K562 (cell line): ENCODE measurements at regions not wholly inside any gene's neighbourhood (a gene's known extent, or its start where the extent isn't known, plus 50 kb on each side); places are given as distances from the start of the nearest gene placed in this dataset.

Experiments
- ATAC-seq: fragments of 200-7000 bp; cut with Tn5 transposase; 3 replicates; pipeline ENCODE4 v1.9.1; 2020; ENCODE audit warnings: moderate library complexity
- BruUV-seq: library from RNA; stranded (reverse); fragments of 400-500 nt; replicated peaks from 2 replicates; lab custom pipeline; 2021; lab: Mats Ljungman, UMichigan
- CTCF ChIA-PET: fragments of 300-600 bp; formaldehyde crosslinking; extraction: SDS; loops from one replicate; lab custom pipeline; 2021; ENCODE audit warnings: low intra/inter-chr PET ratio; lab: Yijun Ruan, JAX
- POLR2A ChIA-PET: fragments of 300-600, 350-650 bp; sonication (Branson Sonifier 250); formaldehyde crosslinking; extraction: SDS; loops from one replicate; lab custom pipeline; 2021; ENCODE audit warnings: antibody characterized with exemption, inconsistent platforms; lab: Yijun Ruan, JAX
- DNase-seq, 4 experiments: peaks; one replicate each; pipeline versions ENCODE4 v3.0.0 to v3.0.0-alpha.2; 2011 to 2018; ENCODE audit warnings: low spot score in 3 of 4, mixed read lengths in 3 of 4; ENCODE audit errors: extremely low read depth in 1 of 4
- FAIRE-seq: peaks from 2 replicates; lab custom pipeline; 2011; peaks lifted over from hg19 to GRCh38; lab: Jason Lieb, UNC
- H2AFZ ChIP-seq: 2 replicates; pipeline ENCODE4 v1.6.0; 2011; ENCODE audit warnings: low read depth, low read length, control low read depth, inconsistent platforms
- H3K27ac ChIP-seq: fragments of 200-600 bp; 3 replicates; pipeline ENCODE4 v1.8.0; 2011; ENCODE audit warnings: low read depth, mild to moderate bottlenecking, control low read depth, inconsistent platforms, low read length, moderate library complexity, mixed read lengths; ENCODE audit errors: extremely low read depth
- H3K27me3 ChIP-seq, 2 experiments: fragments of 300-600 bp in 1 of 2; 2 replicates in 1 of 2; 3 replicates in 1 of 2; pipeline versions ENCODE4 v1.6.0 to v1.8.0; 2011; ENCODE audit warnings: inconsistent platforms in 2 of 2, low read length in 2 of 2, mild to moderate bottlenecking in 1 of 2, mixed read lengths in 1 of 2, moderate library complexity in 1 of 2; ENCODE audit not compliant: control insufficient read depth in 2 of 2, insufficient read depth in 2 of 2
- H3K36me3 ChIP-seq: fragments of 300-600 bp; 3 replicates; pipeline ENCODE4 v1.8.0; 2011; ENCODE audit warnings: mild to moderate bottlenecking, low read length, inconsistent platforms; ENCODE audit not compliant: control insufficient read depth, insufficient read depth
- H3K4me1 ChIP-seq, 2 experiments: fragments of 200-600 bp in 1 of 2; replicated peaks in 1 of 2; 2 replicates in 1 of 2; 3 replicates in 1 of 2; pipeline versions ENCODE4 v1.5.1 to v1.8.0; 2011; ENCODE audit warnings: inconsistent platforms in 2 of 2, low read length in 2 of 2, mild to moderate bottlenecking in 1 of 2, mixed read lengths in 1 of 2, moderate library complexity in 1 of 2; ENCODE audit not compliant: control insufficient read depth in 2 of 2, insufficient read depth in 2 of 2
- H3K4me2 ChIP-seq: 2 replicates; pipeline ENCODE4 v1.6.1; 2011; ENCODE audit warnings: low read length, control low read depth, inconsistent platforms, mixed read lengths; ENCODE audit not compliant: insufficient read depth
- H3K4me3 ChIP-seq: fragments of 200-600 bp; sonication (generic), shearing (Covaris generic); 2 replicates; pipeline ENCODE4 v1.5.1; 2016; ENCODE audit warnings: control low read depth, inconsistent platforms
- H3K79me2 ChIP-seq: fragments of 200-600 bp; 3 replicates; pipeline ENCODE4 v1.8.0; 2011; ENCODE audit warnings: low read length, inconsistent platforms; ENCODE audit not compliant: control insufficient read depth, insufficient read depth
- H3K9ac ChIP-seq, 2 experiments: 2 replicates each; pipeline versions ENCODE4 v1.6.0 to v1.6.1; 2011; ENCODE audit warnings: low read depth in 2 of 2, low read length in 2 of 2, control low read depth in 1 of 2, inconsistent platforms in 1 of 2, mild to moderate bottlenecking in 1 of 2, mixed read lengths in 1 of 2; ENCODE audit not compliant: insufficient read depth in 1 of 2
- H3K9me1 ChIP-seq: one replicate; pipeline ENCODE4 v1.6.0; 2011; ENCODE audit warnings: inconsistent platforms, mild to moderate bottlenecking, low read length, moderate library complexity; ENCODE audit not compliant: control insufficient read depth, insufficient read depth
- H3K9me3 ChIP-seq: replicated peaks from 2 replicates; pipeline ENCODE4 v1.5.1; 2011; ENCODE audit warnings: low read depth, low read length, inconsistent platforms; ENCODE audit not compliant: control insufficient read depth, insufficient read depth
- H4K20me1 ChIP-seq: replicated peaks from 2 replicates; pipeline ENCODE4 v1.6.1; 2011; ENCODE audit warnings: low read length, inconsistent platforms, mixed read lengths; ENCODE audit not compliant: control insufficient read depth, insufficient read depth
- ARID2 ChIP-seq: fragments of 450-650 bp; IDR thresholded peaks from 2 replicates; pipeline ENCODE4 v1.6.1; 2017; ENCODE audit warnings: antibody characterized with exemption, mild to moderate bottlenecking
- ETV5 ChIP-seq: sonication (generic); formaldehyde crosslinking; IDR thresholded peaks from 2 replicates; pipeline ENCODE4 v1.4.0; 2020; ENCODE audit warnings: low read depth, mild to moderate bottlenecking, missing genetic modification reagents
- HLTF ChIP-seq: fragments of 450-650 bp; IDR thresholded peaks from 2 replicates; pipeline ENCODE4 v1.6.1; 2016
- NFXL1 ChIP-seq: fragments of 450-650 bp; formaldehyde crosslinking; IDR thresholded peaks from 2 replicates; pipeline ENCODE4 v1.4.0; 2021; ENCODE audit warnings: mild to moderate bottlenecking
- PTTG1 ChIP-seq: fragments of 450-650 bp; IDR thresholded peaks from 2 replicates; pipeline ENCODE4 v1.6.1; 2016; ENCODE audit warnings: low read depth, mild to moderate bottlenecking, missing genetic modification characterization, missing compliant biosample characterization
- PURB ChIP-seq: sonication (generic); formaldehyde crosslinking; IDR thresholded peaks from 2 replicates; pipeline ENCODE4 v1.9.0; 2021; ENCODE audit warnings: low read depth, mild to moderate bottlenecking, missing genetic modification reagents
- RBFOX2 ChIP-seq: fragments of 200-400 bp; formaldehyde crosslinking; IDR thresholded peaks from 2 replicates; pipeline ENCODE4 v1.6.1; 2017; ENCODE audit warnings: low read depth, mild to moderate bottlenecking, low read length, moderate library complexity
- TAF1 ChIP-seq: IDR thresholded peaks from 2 replicates; pipeline ENCODE4 v1.6.1; 2011; ENCODE audit warnings: mild to moderate bottlenecking, low read length, moderate library complexity; ENCODE audit not compliant: insufficient read depth, control insufficient read depth, severe bottlenecking; ENCODE audit errors: extremely low read depth
- ZC3H4 ChIP-seq: sonication (generic); formaldehyde crosslinking; IDR thresholded peaks from 2 replicates; pipeline ENCODE4 v1.9.0; 2021; ENCODE audit warnings: missing genetic modification reagents, borderline replicate concordance
- ZNF140 ChIP-seq: fragments of 250-450 bp; sonication (Bioruptor Pico); IDR thresholded peaks from 2 replicates; pipeline ENCODE4 v1.8.0; 2021; ENCODE audit warnings: moderate library complexity, mild to moderate bottlenecking, inconsistent platforms
- WGBS: fragments of 100-300 bp; shearing (Covaris generic); methylation state at CpG from one replicate; pipeline ENCODE4 v1.1.6; 2016; ENCODE audit warnings: low coverage, mixed read lengths; ENCODE audit not compliant: insufficient coverage; ENCODE audit errors: missing lambda C conversion rate; 5-methylcytosine and 5-hydroxymethylcytosine counted together
- in situ Hi-C: fragments of 300-500 bp; cut with MboI; formaldehyde crosslinking; loops from 4 replicates; pipeline ENCODE4 v1.15.0; 2018; ENCODE audit warnings: inconsistent platforms, mixed read lengths
- intact Hi-C: fragments of 100-400 bp; cut with micrococcal nuclease; formaldehyde crosslinking; loops from 2 replicates; pipeline ENCODE4 v1.14.2; 2022
- TF ChIP-seq, protein P1 (sequence below): fragments of 450-650 bp; IDR thresholded peaks from 2 replicates; pipeline ENCODE4 v1.6.1; 2017; ENCODE audit warnings: mild to moderate bottlenecking, moderate library complexity
- TF ChIP-seq, protein P2 (sequence below): fragments of 250-450 bp; sonication (Bioruptor Pico); IDR thresholded peaks from 2 replicates; pipeline ENCODE4 v1.6.1; 2021; ENCODE audit warnings: mild to moderate bottlenecking
- TF ChIP-seq, protein P3 (sequence below): fragments of 250-450 bp; sonication (Bioruptor Pico); IDR thresholded peaks from 2 replicates; pipeline ENCODE4 v1.5.0; 2020; ENCODE audit warnings: mild to moderate bottlenecking, borderline replicate concordance

DNA sequence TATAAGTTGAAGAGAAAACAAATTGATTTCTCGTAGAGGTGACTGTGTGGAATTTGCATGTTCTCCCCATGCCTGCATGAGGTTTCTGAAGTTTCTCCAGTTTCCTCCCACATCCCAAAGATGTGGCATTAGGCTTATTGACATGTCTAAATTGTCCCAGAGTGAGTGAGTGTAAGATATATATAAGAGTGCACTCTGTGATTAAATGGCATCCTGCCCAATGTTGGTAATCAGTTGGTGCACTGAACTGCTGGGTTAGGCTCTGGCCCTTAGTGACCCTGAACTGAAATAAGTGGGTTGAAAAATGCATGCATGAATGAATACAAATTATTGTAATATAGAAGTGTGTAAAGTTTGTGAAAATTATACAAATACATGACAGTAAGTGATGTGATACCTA, 1106.5 kb downstream of the TECRL start:
- in situ Hi-C loops, result no loop called here
- Histone ChIP-seq H2AFZ (no peak overlapping the region), H4K20me1 (no peaks in the 10 kb centered on the region), H3K79me2 (no peaks in the 10 kb centered on the region), H3K27me3 (no peaks in the 10 kb centered on the region), H3K36me3 (no peaks in the 10 kb centered on the region), H3K4me2 (no peak overlapping the region), H3K27ac (no peak overlapping the region), H3K9me1 (no peaks in the 10 kb centered on the region), H3K4me1 (no peaks in the 10 kb centered on the region), H3K9ac (no peak overlapping the region), H3K4me3 (no peak overlapping the region), H3K9me3 (no peaks in the 10 kb centered on the region)
- intact Hi-C loops, result no loop called here
- ChIA-PET POLR2A (no interaction called here), CTCF (no interaction called here)
- TF ChIP-seq HLTF, result no peak
- TF ChIP-seq NFXL1 (CRISPR knock-in tag), result no peak
- TF ChIP-seq ZC3H4 (CRISPR knock-in tag), result no peak
- TF ChIP-seq PURB (CRISPR knock-in tag), result no peak
- DNase-seq (no peak), ATAC-seq (no peak), FAIRE-seq (no peak)
- 0% methylated on average over 1 of the region's 1 CpG for WGBS
- BruUV-seq, result no TSS peak

DNA sequence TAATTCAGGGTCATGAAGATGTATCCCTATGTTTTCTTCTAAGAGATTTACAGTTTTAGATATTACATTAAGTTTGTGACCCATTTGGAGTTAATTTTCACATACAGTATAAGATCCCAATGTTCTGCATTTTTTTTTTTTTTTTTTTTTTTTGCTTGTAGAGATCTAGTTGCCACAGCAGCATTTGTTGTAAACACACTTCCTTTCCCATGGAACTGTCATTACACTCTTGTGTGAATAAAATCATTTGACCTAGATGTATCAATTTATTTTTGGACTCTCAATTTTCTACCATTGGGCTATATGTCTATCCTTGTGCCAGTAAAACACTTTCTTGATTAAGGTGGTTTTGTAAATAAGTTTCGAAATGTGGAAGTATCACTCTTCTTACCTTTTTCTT, 1107.2 kb downstream of the TECRL start:
- no peaks in the 10 kb centered on the region for H3K79me2 ChIP-seq
- no peak for FAIRE-seq
- no peak overlapping the region for H3K4me2 ChIP-seq
- POLR2A ChIA-PET, result no interaction called here
- no peak overlapping the region for H2AFZ ChIP-seq
- 0% methylated on average over 1 of the region's 1 CpG for WGBS
- CTCF ChIA-PET, result no interaction called here
- H3K4me3 ChIP-seq, result no peak overlapping the region
- no peaks in the 10 kb centered on the region for H4K20me1 ChIP-seq
- no peaks in the 10 kb centered on the region for H3K27me3 ChIP-seq
- no peak for DNase-seq
- no peak overlapping the region for H3K9ac ChIP-seq
- no peaks in the 10 kb centered on the region for H3K9me3 ChIP-seq
- no peak for ATAC-seq
- no peaks in the 10 kb centered on the region for H3K9me1 ChIP-seq
- intact Hi-C loops, result no loop called here
- H3K27ac ChIP-seq, result no peak overlapping the region
- H3K36me3 ChIP-seq, result no peaks in the 10 kb centered on the region
- no TSS peak for BruUV-seq
- H3K4me1 ChIP-seq, result no peaks in the 10 kb centered on the region
- in situ Hi-C loops, result no loop called here
- TF ChIP-seq, protein P1, sequence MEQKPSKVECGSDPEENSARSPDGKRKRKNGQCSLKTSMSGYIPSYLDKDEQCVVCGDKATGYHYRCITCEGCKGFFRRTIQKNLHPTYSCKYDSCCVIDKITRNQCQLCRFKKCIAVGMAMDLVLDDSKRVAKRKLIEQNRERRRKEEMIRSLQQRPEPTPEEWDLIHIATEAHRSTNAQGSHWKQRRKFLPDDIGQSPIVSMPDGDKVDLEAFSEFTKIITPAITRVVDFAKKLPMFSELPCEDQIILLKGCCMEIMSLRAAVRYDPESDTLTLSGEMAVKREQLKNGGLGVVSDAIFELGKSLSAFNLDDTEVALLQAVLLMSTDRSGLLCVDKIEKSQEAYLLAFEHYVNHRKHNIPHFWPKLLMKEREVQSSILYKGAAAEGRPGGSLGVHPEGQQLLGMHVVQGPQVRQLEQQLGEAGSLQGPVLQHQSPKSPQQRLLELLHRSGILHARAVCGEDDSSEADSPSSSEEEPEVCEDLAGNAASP, result no peak
- TF ChIP-seq, protein P2, sequence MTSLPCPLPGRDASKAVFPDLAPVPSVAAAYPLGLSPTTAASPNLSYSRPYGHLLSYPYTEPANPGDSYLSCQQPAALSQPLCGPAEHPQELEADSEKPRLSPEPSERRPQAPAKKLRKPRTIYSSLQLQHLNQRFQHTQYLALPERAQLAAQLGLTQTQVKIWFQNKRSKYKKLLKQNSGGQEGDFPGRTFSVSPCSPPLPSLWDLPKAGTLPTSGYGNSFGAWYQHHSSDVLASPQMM (CRISPR knock-in tag), result no peak
- TF ChIP-seq, protein P3, sequence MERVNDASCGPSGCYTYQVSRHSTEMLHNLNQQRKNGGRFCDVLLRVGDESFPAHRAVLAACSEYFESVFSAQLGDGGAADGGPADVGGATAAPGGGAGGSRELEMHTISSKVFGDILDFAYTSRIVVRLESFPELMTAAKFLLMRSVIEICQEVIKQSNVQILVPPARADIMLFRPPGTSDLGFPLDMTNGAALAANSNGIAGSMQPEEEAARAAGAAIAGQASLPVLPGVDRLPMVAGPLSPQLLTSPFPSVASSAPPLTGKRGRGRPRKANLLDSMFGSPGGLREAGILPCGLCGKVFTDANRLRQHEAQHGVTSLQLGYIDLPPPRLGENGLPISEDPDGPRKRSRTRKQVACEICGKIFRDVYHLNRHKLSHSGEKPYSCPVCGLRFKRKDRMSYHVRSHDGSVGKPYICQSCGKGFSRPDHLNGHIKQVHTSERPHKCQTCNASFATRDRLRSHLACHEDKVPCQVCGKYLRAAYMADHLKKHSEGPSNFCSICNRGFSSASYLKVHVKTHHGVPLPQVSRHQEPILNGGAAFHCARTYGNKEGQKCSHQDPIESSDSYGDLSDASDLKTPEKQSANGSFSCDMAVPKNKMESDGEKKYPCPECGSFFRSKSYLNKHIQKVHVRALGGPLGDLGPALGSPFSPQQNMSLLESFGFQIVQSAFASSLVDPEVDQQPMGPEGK, result no peak
- no peak for TF ChIP-seq ETV5 (CRISPR knock-in tag)
- TF ChIP-seq PTTG1 (tag), result no peak
- no peak for TF ChIP-seq ARID2
- TF ChIP-seq RBFOX2, result no peak
- TF ChIP-seq ZNF140 (CRISPR knock-in tag), result no peak
- TF ChIP-seq TAF1, result no peak
